Natural killer cell (primary cell): ENCODE measurements at regions not wholly inside any gene's neighbourhood (a gene's known extent, or its start where the extent isn't known, plus 50 kb on each side); places are given as distances from the start of the nearest gene placed in this dataset.

ENCODE experiments used
- ATAC-seq, 3 donors: fragments of 150-1000 bp in 2 of 3; fragments of 200-7000 bp in 1 of 3; cut with Tn5 transposase; 1 replicate in 1 of 3; 2 replicates in 2 of 3; pipeline ENCODE4 v1.10.0; 2021; ENCODE audit warnings: mild to moderate bottlenecking in 2 of 3, moderate library complexity in 2 of 3
- DNase-seq, 2 donors: peaks; one replicate each; pipeline versions ENCODE4 v3.0.0 to v3.0.0-alpha.2; 2013 to 2021; ENCODE audit warnings: mixed read lengths in 1 of 2
- H3K27ac ChIP-seq: one replicate; pipeline ENCODE4 v1.5.1; 2013; ENCODE audit warnings: mild to moderate bottlenecking, low read length
- H3K27me3 ChIP-seq: one replicate; pipeline ENCODE4 v1.6.1; 2013; ENCODE audit warnings: low read length; ENCODE audit not compliant: control insufficient read depth, insufficient read depth
- H3K36me3 ChIP-seq: one replicate; pipeline ENCODE4 v1.6.1; 2013; ENCODE audit warnings: low read length; ENCODE audit not compliant: control insufficient read depth, insufficient read depth
- H3K4me1 ChIP-seq: one replicate; pipeline ENCODE4 v1.6.1; 2013; ENCODE audit warnings: low read length; ENCODE audit not compliant: control insufficient read depth, insufficient read depth
- H3K4me3 ChIP-seq: one replicate; pipeline ENCODE4 v1.5.1; 2013; ENCODE audit warnings: low read length
- H3K9me3 ChIP-seq: one replicate; pipeline ENCODE4 v1.6.1; 2013; ENCODE audit warnings: low read length; ENCODE audit not compliant: control insufficient read depth, insufficient read depth
- H3K27ac Mint-ChIP-seq, 2 donors: one replicate each; pipeline ENCODE4 v1.8.0; 2022; ENCODE audit warnings: mild to moderate bottlenecking in 2 of 2, mixed read lengths in 2 of 2, moderate library complexity in 1 of 2
- H3K27me3 Mint-ChIP-seq, 2 donors: one replicate each; pipeline ENCODE4 v1.8.0; 2022; ENCODE audit warnings: low read depth in 2 of 2, mixed read lengths in 2 of 2
- H3K36me3 Mint-ChIP-seq: one replicate; pipeline ENCODE4 v1.8.0; 2022; ENCODE audit warnings: mixed read lengths
- H3K4me1 Mint-ChIP-seq, 2 donors: one replicate each; pipeline ENCODE4 v1.8.0; 2022; ENCODE audit warnings: mixed read lengths in 2 of 2
- H3K4me3 Mint-ChIP-seq: one replicate; pipeline ENCODE4 v1.8.0; 2022; ENCODE audit warnings: mild to moderate bottlenecking, moderate library complexity, mixed read lengths
- H3K9me3 Mint-ChIP-seq, 2 donors: one replicate each; pipeline ENCODE4 v1.8.0; 2022; ENCODE audit warnings: mixed read lengths in 2 of 2
- WGBS: methylation state at CpG from one replicate; pipeline ENCODE4 v1.1.7; 2013; ENCODE audit warnings: missing lambda C conversion rate; ENCODE audit not compliant: insufficient coverage; 5-methylcytosine and 5-hydroxymethylcytosine counted together
- intact Hi-C: fragments of 100-400 bp; cut with micrococcal nuclease; formaldehyde crosslinking; loops from one replicate; pipeline ENCODE4 v1.14.2; 2022
- TF ChIP-seq, protein P1 (sequence below): fragments of 200-600 bp; IDR thresholded peaks from one replicate; pipeline ENCODE4 v1.8.0; 2022; ENCODE audit warnings: antibody characterized with exemption

DNA sequence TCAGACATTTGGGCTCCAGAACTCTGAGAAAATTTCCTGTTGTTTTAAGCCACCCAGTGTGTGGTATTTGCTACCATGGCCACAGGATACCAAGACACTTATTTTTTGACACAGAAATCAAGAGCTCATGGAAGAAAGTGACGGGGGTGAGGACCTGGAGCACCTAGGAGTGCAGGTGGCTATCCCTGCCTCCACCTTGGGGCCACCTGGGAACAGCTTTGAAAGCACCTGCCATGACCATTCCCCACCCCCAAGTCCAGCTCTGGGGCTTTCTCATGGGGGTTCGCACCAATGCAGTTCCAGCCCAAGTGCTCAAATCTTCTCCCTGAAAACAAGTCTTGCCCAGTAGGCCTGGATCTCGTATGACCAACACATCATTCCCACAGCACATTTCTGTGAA lies 214.9 kb upstream of the IRX1 start:
- H3K36me3 Mint-ChIP-seq = no peaks in the 10 kb centered on the region
- Histone ChIP-seq H3K27me3 (no peaks in the 10 kb centered on the region), H3K4me3 (no peak overlapping the region), H3K27ac (no peak overlapping the region), H3K9me3 (peaks cover 3% of the 10 kb centered on the region), H3K4me1 (no peaks in the 10 kb centered on the region), H3K36me3 (no peaks in the 10 kb centered on the region)
- H3K4me3 Mint-ChIP-seq = no peak overlapping the region
- no peak overlapping the region for H3K27ac Mint-ChIP-seq
- ATAC-seq (no peak), DNase-seq (no peak)
- WGBS = 75% methylated on average over 3 of the region's 3 CpGs
- intact Hi-C loops = no loop called here
- H3K27me3 Mint-ChIP-seq = no peaks in the 10 kb centered on the region
- H3K9me3 Mint-ChIP-seq = peaks cover 6 to 8% of the 10 kb centered on the region in 2 donors
- H3K4me1 Mint-ChIP-seq = no peaks in the 10 kb centered on the region
- TF ChIP-seq, protein P1, sequence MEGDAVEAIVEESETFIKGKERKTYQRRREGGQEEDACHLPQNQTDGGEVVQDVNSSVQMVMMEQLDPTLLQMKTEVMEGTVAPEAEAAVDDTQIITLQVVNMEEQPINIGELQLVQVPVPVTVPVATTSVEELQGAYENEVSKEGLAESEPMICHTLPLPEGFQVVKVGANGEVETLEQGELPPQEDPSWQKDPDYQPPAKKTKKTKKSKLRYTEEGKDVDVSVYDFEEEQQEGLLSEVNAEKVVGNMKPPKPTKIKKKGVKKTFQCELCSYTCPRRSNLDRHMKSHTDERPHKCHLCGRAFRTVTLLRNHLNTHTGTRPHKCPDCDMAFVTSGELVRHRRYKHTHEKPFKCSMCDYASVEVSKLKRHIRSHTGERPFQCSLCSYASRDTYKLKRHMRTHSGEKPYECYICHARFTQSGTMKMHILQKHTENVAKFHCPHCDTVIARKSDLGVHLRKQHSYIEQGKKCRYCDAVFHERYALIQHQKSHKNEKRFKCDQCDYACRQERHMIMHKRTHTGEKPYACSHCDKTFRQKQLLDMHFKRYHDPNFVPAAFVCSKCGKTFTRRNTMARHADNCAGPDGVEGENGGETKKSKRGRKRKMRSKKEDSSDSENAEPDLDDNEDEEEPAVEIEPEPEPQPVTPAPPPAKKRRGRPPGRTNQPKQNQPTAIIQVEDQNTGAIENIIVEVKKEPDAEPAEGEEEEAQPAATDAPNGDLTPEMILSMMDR = no peak

DNA sequence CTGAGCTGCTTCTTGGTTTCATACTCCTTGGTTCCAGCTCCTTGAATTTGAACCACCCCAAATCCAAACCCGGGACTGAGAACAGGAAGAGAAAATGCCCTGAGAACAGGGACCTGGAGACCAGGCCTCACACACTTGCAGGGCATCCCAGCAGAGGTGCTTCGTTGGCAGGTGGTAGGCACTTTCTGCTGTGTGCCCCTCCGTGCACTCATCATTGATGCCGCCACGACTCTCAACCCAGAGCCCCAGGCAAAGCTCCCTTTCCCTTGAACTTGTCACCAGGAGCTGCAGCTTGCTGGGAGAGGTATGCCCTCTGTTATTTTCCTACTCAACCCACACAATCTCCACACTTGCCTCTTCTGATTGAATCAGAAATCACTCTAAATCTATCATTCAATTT lies 217.8 kb upstream of the IRX1 start:
- Mint-ChIP-seq H3K4me1 (no peaks in the 10 kb centered on the region), H3K4me3 (no peak overlapping the region), H3K36me3 (no peaks in the 10 kb centered on the region), H3K27me3 (no peaks in the 10 kb centered on the region), H3K27ac (no peak overlapping the region), H3K9me3 (peaks cover 6 to 9% of the 10 kb centered on the region in 2 donors)
- TF ChIP-seq, protein P1 = no peak
- no peak overlapping the region for H3K4me3 ChIP-seq
- H3K4me1 ChIP-seq = no peaks in the 10 kb centered on the region
- no peaks in the 10 kb centered on the region for H3K36me3 ChIP-seq
- intact Hi-C loops = no loop called here
- ATAC-seq = no peak
- no peak for DNase-seq
- no peaks in the 10 kb centered on the region for H3K27me3 ChIP-seq
- 77% methylated on average over 5 of the region's 5 CpGs for WGBS
- peaks cover 14% of the 10 kb centered on the region for H3K9me3 ChIP-seq
- no peak overlapping the region for H3K27ac ChIP-seq

DNA sequence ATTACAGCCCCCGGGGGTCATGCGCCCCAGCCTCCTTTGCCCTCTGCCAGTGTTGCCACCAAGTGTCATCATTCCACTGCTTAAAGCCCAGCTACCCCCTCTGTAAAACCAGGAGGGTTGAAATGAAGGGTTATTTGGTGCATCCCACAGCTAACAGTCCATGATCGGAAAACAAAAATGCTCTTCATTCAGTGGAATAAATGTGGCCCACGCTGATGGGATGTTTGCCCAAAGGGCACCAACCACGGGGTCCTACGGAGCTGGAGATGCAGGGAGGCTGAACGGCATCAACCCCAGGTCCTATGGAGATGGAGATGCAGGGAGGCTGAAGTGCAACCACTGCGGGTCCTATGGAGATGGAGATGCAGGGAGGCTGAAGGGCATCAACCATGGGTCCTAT lies 218.5 kb upstream of the IRX1 start:
- Histone ChIP-seq H3K4me1 (no peaks in the 10 kb centered on the region), H3K9me3 (peaks cover 17% of the 10 kb centered on the region), H3K36me3 (no peaks in the 10 kb centered on the region), H3K27me3 (no peaks in the 10 kb centered on the region), H3K27ac (no peak overlapping the region), H3K4me3 (no peak overlapping the region)
- Mint-ChIP-seq H3K36me3 (peaks cover 5% of the 10 kb centered on the region), H3K4me1 (no peaks in the 10 kb centered on the region), H3K27ac (no peak overlapping the region), H3K4me3 (no peak overlapping the region), H3K9me3 (peaks cover 9 to 11% of the 10 kb centered on the region in 2 donors), H3K27me3 (no peaks in the 10 kb centered on the region)
- no peak for ATAC-seq
- DNase-seq = no peak
- intact Hi-C loops = no loop called here
- TF ChIP-seq, protein P1 = no peak
- WGBS = 88% methylated on average over 8 of the region's 8 CpGs

GRCh38 chr5:3376611-3377010 lies 219.0 kb upstream of the IRX1 start:
- Mint-ChIP-seq H3K4me3 (no peak overlapping the region), H3K27ac (no peak overlapping the region), H3K36me3 (peaks cover 9% of the 10 kb centered on the region), H3K9me3 (peaks cover 12 to 15% of the 10 kb centered on the region in 2 donors), H3K4me1 (no peaks in the 10 kb centered on the region), H3K27me3 (no peaks in the 10 kb centered on the region)
- ATAC-seq (no peak), DNase-seq (no peak)
- WGBS = 75% methylated on average over 5 of the region's 6 CpGs
- no peaks in the 10 kb centered on the region for H3K4me1 ChIP-seq
- intact Hi-C loops = no loop called here
- peaks cover 17% of the 10 kb centered on the region for H3K9me3 ChIP-seq
- no peaks in the 10 kb centered on the region for H3K27me3 ChIP-seq
- no peaks in the 10 kb centered on the region for H3K36me3 ChIP-seq
- TF ChIP-seq, protein P1 = no peak
- H3K4me3 ChIP-seq = no peak overlapping the region
- no peak overlapping the region for H3K27ac ChIP-seq
